OCI-LY1 (cell line): ENCODE measurements at regions not wholly inside any gene's neighbourhood (a gene's known extent, or its start where the extent isn't known, plus 50 kb on each side); places are given as distances from the start of the nearest gene placed in this dataset.

Experiments
- H2AFZ ChIP-seq: fragments of 200-600 bp; sonication (generic), shearing (Covaris generic); 2 replicates; pipeline ENCODE4 v1.6.0; 2014; ENCODE audit warnings: antibody characterized with exemption, mild to moderate bottlenecking, low read length
- H3F3A ChIP-seq: fragments of 200-600 bp; sonication (generic), shearing (Covaris generic); 2 replicates; pipeline ENCODE4 v1.6.0; 2014; ENCODE audit warnings: mild to moderate bottlenecking, antibody characterized with exemption, low read length, moderate library complexity; ENCODE audit not compliant: insufficient read depth
- H3K27ac ChIP-seq: fragments of 200-600 bp; sonication (generic); 2 replicates; pipeline ENCODE4 v1.5.1; 2014; ENCODE audit warnings: low read length, mixed run types, mild to moderate bottlenecking, low read depth; ENCODE audit not compliant: poor library complexity, severe bottlenecking
- H3K27me3 ChIP-seq: fragments of 200-600 bp; sonication (generic); 2 replicates; pipeline ENCODE4 v1.6.0; 2014; ENCODE audit warnings: antibody characterized with exemption, mild to moderate bottlenecking, low read length, moderate library complexity; ENCODE audit not compliant: insufficient read depth
- H3K36me3 ChIP-seq: fragments of 200-600 bp; sonication (generic); 2 replicates; pipeline ENCODE4 v1.6.1; 2014; ENCODE audit warnings: mild to moderate bottlenecking, antibody characterized with exemption, low read length, moderate library complexity, mixed read lengths; ENCODE audit not compliant: insufficient read depth
- H3K4me1 ChIP-seq: fragments of 200-600 bp; sonication (generic); 2 replicates; pipeline ENCODE4 v1.5.1; 2014; ENCODE audit warnings: mild to moderate bottlenecking, low read length, moderate library complexity; ENCODE audit not compliant: insufficient read depth, severe bottlenecking
- H3K4me2 ChIP-seq: fragments of 200-600 bp; sonication (generic), shearing (Covaris generic); 2 replicates; pipeline ENCODE4 v1.6.1; 2014; ENCODE audit warnings: low read length
- H3K4me3 ChIP-seq: fragments of 200-600 bp; sonication (generic); 2 replicates; pipeline ENCODE4 v1.5.1; 2014; ENCODE audit warnings: low read length, low read depth, mild to moderate bottlenecking, mixed read lengths; ENCODE audit not compliant: poor library complexity, severe bottlenecking
- H3K79me2 ChIP-seq: fragments of 200-600 bp; shearing (Covaris generic); 2 replicates; pipeline ENCODE4 v1.6.1; 2016; ENCODE audit warnings: mixed run types, low read length, mixed read lengths; ENCODE audit not compliant: insufficient read depth
- H3K9ac ChIP-seq: fragments of 200-600 bp; sonication (generic), shearing (Covaris generic); 2 replicates; pipeline ENCODE4 v1.6.1; 2014; ENCODE audit warnings: mild to moderate bottlenecking, low read length, mixed read lengths
- H3K9me2 ChIP-seq: fragments of 200-600 bp; sonication (generic), shearing (Covaris generic); 2 replicates; pipeline ENCODE4 v1.6.1; 2014; ENCODE audit warnings: low read depth, mild to moderate bottlenecking, low read length, mixed read lengths
- H3K9me3 ChIP-seq: fragments of 200-600 bp; shearing (Covaris generic); 2 replicates; pipeline ENCODE4 v1.6.1; 2014; ENCODE audit warnings: low read length, mixed read lengths
- H4K20me1 ChIP-seq: fragments of 200-600 bp; sonication (generic), shearing (Covaris generic); 2 replicates; pipeline ENCODE4 v1.6.0; 2016; ENCODE audit warnings: mild to moderate bottlenecking, low read length; ENCODE audit not compliant: insufficient read depth
- CTCF ChIP-seq: fragments of 200-600 bp; sonication (generic), shearing (Covaris generic); IDR thresholded peaks from 2 replicates; pipeline ENCODE4 v1.5.1; 2017; ENCODE audit warnings: mild to moderate bottlenecking, antibody characterized with exemption, low read length, moderate library complexity, mixed read lengths
- EZH2 ChIP-seq: fragments of 200-600 bp; sonication (generic), shearing (Covaris generic); IDR thresholded peaks from 2 replicates; pipeline ENCODE4 v1.8.0; 2017; ENCODE audit warnings: borderline replicate concordance, mixed run types, mild to moderate bottlenecking, antibody characterized with exemption, low read length, moderate library complexity, mixed read lengths

GRCh38 chr2:75421986-75422385, 138.8 kb downstream of the EVA1A start:
- Histone ChIP-seq H3K9me3 (no peaks in the 10 kb centered on the region), H3K4me1 (no peaks in the 10 kb centered on the region), H3K36me3 (no peaks in the 10 kb centered on the region), H3K4me2 (no peak overlapping the region), H2AFZ (no peak overlapping the region), H3K9ac (no peak overlapping the region), H3K27ac (no peak overlapping the region), H3K4me3 (no peak overlapping the region), H4K20me1 (no peaks in the 10 kb centered on the region), H3K9me2 (no peaks in the 10 kb centered on the region), H3F3A (no peaks in the 10 kb centered on the region), H3K27me3 (no peaks in the 10 kb centered on the region), H3K79me2 (no peaks in the 10 kb centered on the region)
- no peak for TF ChIP-seq EZH2
- TF ChIP-seq CTCF = no peak

DNA sequence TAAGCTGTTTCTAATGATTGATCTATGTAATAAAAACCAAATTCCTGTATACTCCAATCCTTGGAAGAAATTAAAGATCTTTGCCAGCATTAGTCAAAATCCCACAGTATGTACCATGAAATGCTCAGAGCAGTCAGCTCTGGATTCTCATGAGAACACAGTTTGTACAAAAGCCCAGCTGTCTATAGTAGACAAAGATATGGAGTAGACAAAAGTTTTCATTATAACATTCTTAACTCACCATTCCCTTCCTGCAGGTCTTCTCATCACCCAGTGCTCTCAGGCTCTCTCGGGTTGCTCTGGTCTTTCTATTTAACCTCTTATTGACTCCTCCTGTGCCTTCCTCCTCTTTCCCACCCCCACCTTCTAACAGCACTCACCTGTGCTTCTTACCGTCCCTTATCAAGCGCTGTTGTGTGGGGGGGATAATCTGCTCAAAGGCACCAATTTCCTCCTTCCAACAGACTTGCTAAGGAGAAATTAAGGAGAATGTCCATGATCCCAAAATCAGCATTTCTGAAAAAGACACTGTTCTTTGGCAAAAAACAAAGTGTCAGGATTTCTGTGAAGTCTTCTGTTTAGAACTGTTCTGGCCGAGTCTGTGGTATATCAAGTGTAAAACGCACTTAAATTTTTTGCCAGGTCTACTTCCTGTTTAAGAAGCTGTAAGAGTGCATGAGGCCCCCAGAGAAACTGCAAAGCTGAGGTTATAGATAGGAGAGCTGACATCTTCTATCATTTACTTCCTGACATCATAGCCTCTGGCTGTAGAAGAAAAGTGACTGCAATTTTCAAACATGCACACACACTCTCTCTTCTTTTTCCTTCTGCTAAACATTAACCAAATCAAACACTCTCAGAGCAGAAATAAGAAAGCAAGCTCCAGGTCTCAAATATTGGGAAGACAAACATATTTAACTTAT, 144.1 kb downstream of the EVA1A start:
- Histone ChIP-seq H3K9ac (no peak overlapping the region; the same call in 1 of the 2 replicates), H3K4me1 (no peaks in the 10 kb centered on the region), H3K9me2 (no peaks in the 10 kb centered on the region), H3K27me3 (no peaks in the 10 kb centered on the region), H3K79me2 (no peaks in the 10 kb centered on the region), H4K20me1 (no peaks in the 10 kb centered on the region), H3K36me3 (no peaks in the 10 kb centered on the region), H3K4me3 (peak overlapping the region; percentile 38), H3F3A (no peaks in the 10 kb centered on the region), H2AFZ (no peak overlapping the region), H3K4me2 (peak overlapping the region; percentile 27; the same call in 1 of the 2 replicates), H3K9me3 (no peaks in the 10 kb centered on the region), H3K27ac (no peak overlapping the region)
- TF ChIP-seq EZH2 = no peak
- TF ChIP-seq CTCF = no peak

- Histone ChIP-seq H3K36me3 (no peaks in the 10 kb centered on the region), H3K27me3 (no peaks in the 10 kb centered on the region), H3K27ac (no peak overlapping the region), H3K4me1 (no peaks in the 10 kb centered on the region), H4K20me1 (no peaks in the 10 kb centered on the region), H3K79me2 (no peaks in the 10 kb centered on the region), H3K4me2 (no peak overlapping the region), H2AFZ (no peak overlapping the region), H3K4me3 (peak overlapping the region; percentile 38), H3F3A (no peaks in the 10 kb centered on the region), H3K9me3 (no peaks in the 10 kb centered on the region), H3K9ac (no peak overlapping the region), H3K9me2 (no peaks in the 10 kb centered on the region)
- TF ChIP-seq EZH2 (no peak), CTCF (no peak)
These were observed 145.0 kb downstream of the EVA1A start for GRCh38 chr2:75415731-75416130.
